Lower leg skin (tissue), 4 donors: ENCODE measurements at regions not wholly inside any gene's neighbourhood (a gene's known extent, or its start where the extent isn't known, plus 50 kb on each side); places are given as distances from the start of the nearest gene placed in this dataset.

Source experiments
- DNase-seq, 2 donors: peaks; one replicate each; pipeline ENCODE4 v3.0.0-alpha.2; 2019; ENCODE audit warnings: low spot score in 2 of 2
- H3K4me3 ChIP-seq: fragments of 200-600 bp; sonication (generic); 2 replicates; pipeline ENCODE4 v1.5.1; 2017; ENCODE audit warnings: mild to moderate bottlenecking, low read depth; ENCODE audit not compliant: poor library complexity, severe bottlenecking
- CTCF ChIP-seq, 3 donors: fragments of 450-650 bp; IDR thresholded peaks; one replicate each; pipeline ENCODE4 v1.5.1; 2016; ENCODE audit warnings: antibody characterized with exemption in 3 of 3, mild to moderate bottlenecking in 3 of 3, moderate library complexity in 2 of 3
- POLR2A ChIP-seq, 2 donors: fragments of 450-650 bp; IDR thresholded peaks; one replicate each; pipeline ENCODE4 v1.6.1; 2016 to 2017; ENCODE audit warnings: antibody characterized with exemption in 2 of 2, mild to moderate bottlenecking in 1 of 2, moderate library complexity in 1 of 2
- WGBS, 2 donors: methylation state at CpG; one replicate each; pipeline ENCODE4 v1.1.5; 2018; 5-methylcytosine and 5-hydroxymethylcytosine counted together
- intact Hi-C: fragments of 100-400 bp; cut with DNase I; formaldehyde crosslinking; loops from one replicate; pipeline ENCODE4 v1.15.0; 2023; ENCODE audit warnings: low total_unique reads

GRCh38 chr5:53322257-53322656 is 158.2 kb upstream of the FST start:
- H3K4me3 ChIP-seq: no peak overlapping the region
- WGBS, 2 donors: 56 to 73% methylated on average over 1 of the region's 1 CpG
- TF ChIP-seq POLR2A (IDR thresholded peaks at IDR 0.05): no peak
- no peak for TF ChIP-seq CTCF (IDR thresholded peaks at IDR 0.05)
- no peak for DNase-seq
- intact Hi-C loops: no loop called here

- WGBS, 2 donors: 43 to 56% methylated on average over 2 of the region's 2 CpGs
- intact Hi-C loops: no loop called here
- no peak overlapping the region for H3K4me3 ChIP-seq
- TF ChIP-seq CTCF (IDR thresholded peaks at IDR 0.05): no peak
- no peak for TF ChIP-seq POLR2A (IDR thresholded peaks at IDR 0.05)
- DNase-seq: no peak
Measured at GRCh38 chr5:53323511-53323910, 156.9 kb upstream of the FST start.

- intact Hi-C loops: no loop called here
- no peak for TF ChIP-seq POLR2A (IDR thresholded peaks at IDR 0.05)
- no peak for TF ChIP-seq CTCF (IDR thresholded peaks at IDR 0.05)
- DNase-seq: no peak
- WGBS, 2 donors: 36 to 50% methylated on average over 1 of the region's 1 CpG
- no peak overlapping the region for H3K4me3 ChIP-seq
Measured at GRCh38 chr5:53323943-53324642, 156.3 kb upstream of the FST start.

- intact Hi-C loops: no loop called here
- WGBS, 2 donors: 56 to 57% methylated on average over 7 of the region's 7 CpGs
- no peak for DNase-seq
- H3K4me3 ChIP-seq: no peak overlapping the region
- TF ChIP-seq POLR2A (IDR thresholded peaks at IDR 0.05): no peak
- no peak for TF ChIP-seq CTCF (IDR thresholded peaks at IDR 0.05)
Measured at GRCh38 chr5:53326424-53327153, 153.8 kb upstream of the FST start.

- intact Hi-C loops: no loop called here
- no peak for DNase-seq
- WGBS, 2 donors: 66 to 81% methylated on average over 2 of the region's 2 CpGs
Measured at GRCh38 chr5:53327811-53328334, 152.6 kb upstream of the FST start.

More at GRCh38 chr5:53327811-53328334, 152.6 kb upstream of the FST start:
- H3K4me3 ChIP-seq: no peak overlapping the region
- TF ChIP-seq CTCF (IDR thresholded peaks at IDR 0.05): no peak
- TF ChIP-seq POLR2A (IDR thresholded peaks at IDR 0.05): no peak
